ENCODE measurements at regions not wholly inside any gene's neighbourhood (a gene's known extent, or its start where the extent isn't known, plus 50 kb on each side); places are given as distances from the start of the nearest gene placed in this dataset.

- TF ChIP-seq GATA2 (IDR thresholded peaks at IDR 0.05; ENCODE audit: low read depth, low read length): no peak
- no peak for TF ChIP-seq GATA3 (IDR thresholded peaks at IDR 0.05; ENCODE audit: low read depth, low read length)
Measured at GRCh38 chr13:87384099-87384498, 287.1 kb upstream of the SLITRK5 start.
